ENCODE measurements at regions not wholly inside any gene's neighbourhood (a gene's known extent, or its start where the extent isn't known, plus 50 kb on each side); places are given as distances from the start of the nearest gene placed in this dataset.

DNA sequence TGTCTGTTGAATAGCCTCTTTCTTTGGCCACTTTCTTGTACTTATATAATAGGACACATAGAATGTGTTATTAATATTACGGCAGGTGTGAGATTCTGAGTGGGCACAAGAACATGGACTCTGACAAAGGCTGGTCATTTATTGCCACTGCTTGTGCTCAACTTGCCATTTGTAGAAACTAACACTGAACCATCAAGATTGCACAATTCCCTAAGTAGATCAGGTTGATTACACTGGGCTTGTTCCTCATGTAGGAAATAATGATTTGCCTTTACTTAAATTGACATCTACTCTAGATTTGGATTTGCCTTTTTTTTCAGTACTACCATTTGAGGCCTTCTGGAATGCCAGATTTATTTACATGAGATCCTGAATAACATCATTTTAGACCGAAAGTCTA lies 342.7 kb upstream of the CWC22 start:
- DNase-seq: no peak

DNA sequence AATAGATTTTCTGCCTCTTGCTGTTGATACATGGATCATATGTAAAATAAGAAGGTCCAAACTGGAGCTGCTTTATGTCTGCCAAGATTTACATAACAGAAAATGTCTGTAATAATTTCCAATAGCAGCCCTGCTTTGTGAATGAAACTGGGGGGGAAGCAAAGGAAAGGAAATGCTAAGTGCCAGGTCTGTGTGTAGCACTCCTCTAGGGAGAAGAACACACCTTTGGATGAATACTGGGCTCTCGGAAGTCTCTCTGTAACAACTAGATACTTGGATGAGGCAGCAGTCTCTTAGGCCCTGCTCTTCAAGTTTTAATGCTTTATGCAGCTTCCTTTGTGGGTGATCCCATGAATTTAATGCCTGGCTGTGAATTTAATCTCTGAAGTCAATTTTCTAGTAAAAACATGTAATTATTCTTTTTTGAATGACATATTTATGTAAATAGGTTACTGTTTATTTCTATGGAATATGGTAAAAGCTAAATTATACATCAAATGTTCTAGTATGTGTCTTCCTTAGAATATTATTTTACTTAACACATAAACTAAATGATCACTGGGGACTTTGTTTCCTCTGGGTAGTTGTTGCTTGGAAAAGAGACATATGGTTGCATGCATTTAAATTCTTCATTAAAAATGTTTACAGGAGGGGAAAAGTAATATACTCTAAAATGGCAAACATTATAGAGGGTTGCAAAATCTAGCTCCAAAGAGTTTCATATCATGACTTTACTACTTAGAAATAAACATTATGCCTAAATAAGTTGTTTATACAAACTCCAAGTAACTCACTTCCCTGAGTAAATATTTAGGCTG lies 336.6 kb upstream of the CWC22 start:
- DNase-seq: no peak

- no peak for DNase-seq
Observed at GRCh38 chr2:180337136-180337535, 330.0 kb upstream of the CWC22 start.

- no peak for DNase-seq
Observed at GRCh38 chr2:180336550-180336949, 329.5 kb upstream of the CWC22 start.

- DNase-seq: no peak
Observed at GRCh38 chr2:180334514-180334913, 327.4 kb upstream of the CWC22 start.

DNA sequence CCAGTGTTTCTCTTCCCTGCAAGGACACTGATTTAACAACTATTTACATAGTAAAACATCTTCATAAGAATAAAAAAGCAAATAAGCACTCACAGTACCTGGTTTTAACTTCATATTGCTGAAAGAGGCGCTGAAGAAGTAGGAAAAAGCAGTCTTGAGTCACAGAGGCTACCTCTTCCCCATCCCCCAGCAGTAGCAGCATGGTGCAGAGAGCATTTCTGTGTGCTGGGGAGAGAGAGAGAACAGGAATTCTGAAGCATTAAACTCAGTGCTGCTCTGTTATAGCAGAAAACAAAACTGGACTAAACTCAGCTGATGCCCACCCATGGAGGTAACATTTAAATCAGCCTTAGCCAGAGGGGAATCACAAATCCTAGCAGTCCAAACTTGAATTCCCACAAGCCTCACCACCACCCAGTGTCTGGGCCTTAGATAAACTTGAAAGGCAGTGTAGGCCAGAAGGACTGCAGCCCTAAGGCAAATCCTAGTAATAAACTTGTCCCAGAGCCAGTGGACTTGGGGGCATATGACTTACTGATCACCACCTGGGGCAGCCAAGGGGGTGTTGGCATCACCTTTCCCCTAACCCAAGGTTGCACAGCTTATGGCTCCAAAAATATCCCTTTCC lies 321.8 kb upstream of the CWC22 start:
- no peak for DNase-seq

- no peak for DNase-seq
Observed at GRCh38 chr2:180327185-180327584, 320.1 kb upstream of the CWC22 start.

- no peak for DNase-seq
Observed at GRCh38 chr2:180325416-180326120, 318.5 kb upstream of the CWC22 start.

DNA sequence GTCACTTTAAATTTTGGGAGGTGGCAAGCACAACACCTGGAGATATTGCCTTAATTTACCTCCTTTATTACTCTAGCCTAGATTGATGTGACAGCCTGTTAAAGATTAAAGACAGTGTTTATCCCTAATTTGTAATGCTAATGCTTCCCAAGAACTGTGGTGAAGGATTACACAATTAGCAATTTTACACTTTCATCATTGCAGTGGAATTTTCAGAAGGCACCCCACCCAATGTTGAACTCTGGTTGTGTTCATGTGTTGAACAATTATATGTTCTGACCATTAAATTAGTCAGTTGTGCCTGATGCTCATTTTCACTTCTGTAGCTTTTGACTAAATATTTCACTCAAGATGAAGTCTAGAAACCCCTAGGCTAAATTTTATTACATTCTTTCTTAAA lies 317.1 kb upstream of the CWC22 start:
- DNase-seq: no peak

DNA sequence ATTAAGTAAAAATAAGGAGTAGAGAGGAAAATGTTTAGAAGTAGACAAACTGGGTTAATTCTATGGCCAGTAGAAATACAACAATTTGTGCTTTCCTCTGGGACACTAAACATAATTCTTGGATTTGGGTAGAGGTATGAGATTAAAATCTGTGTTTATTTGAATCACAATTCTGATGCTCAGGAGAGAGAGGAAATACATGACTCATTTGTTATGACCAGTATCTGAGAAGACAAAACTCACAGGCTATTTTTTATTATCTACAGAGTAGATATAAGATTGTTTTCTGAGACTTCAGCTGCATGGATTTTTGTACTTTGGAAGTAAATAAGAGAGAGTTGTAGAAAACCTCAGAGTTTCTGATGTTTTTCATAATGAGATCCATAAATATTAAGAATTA lies 315.7 kb upstream of the CWC22 start:
- DNase-seq: no peak

GRCh38 chr2:180319586-180320405 lies 312.7 kb upstream of the CWC22 start:
- DNase-seq: no peak

DNA sequence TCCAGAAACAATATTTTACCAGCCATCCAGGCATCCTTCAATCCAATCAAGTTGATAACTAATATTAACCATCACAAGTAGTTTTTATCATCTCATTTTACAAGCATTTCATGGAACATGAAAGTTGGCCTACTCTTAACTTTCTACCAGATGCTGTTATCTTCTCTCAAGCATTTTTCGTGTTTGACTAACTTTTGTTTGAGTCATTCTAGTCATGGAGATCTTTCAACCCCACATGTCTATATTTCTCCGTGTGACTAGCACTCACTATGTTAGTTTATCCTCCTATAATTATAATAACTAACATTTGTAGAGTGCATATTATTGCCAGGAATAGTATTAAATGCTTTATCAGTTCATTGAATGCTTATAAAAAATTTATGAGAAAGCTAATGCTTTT lies 307.0 kb upstream of the CWC22 start:
- DNase-seq: no peak

GRCh38 chr2:180312542-180312941 lies 305.4 kb upstream of the CWC22 start:
- DNase-seq: no peak

GRCh38 chr2:180307096-180307495 lies 300.0 kb upstream of the CWC22 start:
- DNase-seq: no peak

- DNase-seq: no peak
Observed at GRCh38 chr2:180306346-180306745, 299.2 kb upstream of the CWC22 start.

- no peak for DNase-seq
Observed at GRCh38 chr2:180291552-180292421, 284.7 kb upstream of the CWC22 start.

- no peak for DNase-seq
Observed at GRCh38 chr2:180291060-180291459, 284.0 kb upstream of the CWC22 start.

DNA sequence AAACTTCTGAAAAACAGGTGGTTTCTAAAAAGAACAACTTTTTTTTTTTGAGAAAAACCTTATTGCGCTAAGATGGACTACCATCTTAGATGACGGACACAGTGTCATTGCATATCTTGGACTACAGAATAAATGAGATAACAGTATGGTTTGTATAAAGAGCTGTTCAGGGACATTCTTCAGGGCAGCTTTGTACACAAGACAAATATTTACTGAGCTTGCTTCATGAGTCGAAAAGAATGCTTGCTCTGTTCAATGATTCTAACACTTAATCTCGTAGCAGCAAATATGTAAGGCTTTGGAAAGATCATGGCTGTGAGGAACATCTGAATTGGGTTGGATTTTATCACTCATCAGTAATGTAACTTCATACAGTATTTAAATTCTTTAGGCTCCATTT lies 282.5 kb upstream of the CWC22 start:
- no peak for DNase-seq

GRCh38 chr2:180279581-180279980 lies 272.5 kb upstream of the CWC22 start:
- no peak for DNase-seq

GRCh38 chr2:180276733-180277132 lies 269.6 kb upstream of the CWC22 start:
- no peak for DNase-seq

- no peak for DNase-seq
Observed at GRCh38 chr2:180268006-180268405, 260.9 kb upstream of the CWC22 start.

- DNase-seq: no peak
Observed at GRCh38 chr2:180261976-180262375, 254.9 kb upstream of the CWC22 start.
